ENCODE measurements at regions not wholly inside any gene's neighbourhood (a gene's known extent, or its start where the extent isn't known, plus 50 kb on each side); places are given as distances from the start of the nearest gene placed in this dataset.
"Not testable (repeated sequence)": the region's sequence is repeated elsewhere in the genome, so short reads cannot be mapped to it uniquely, and the experiment has no call there.

GRCh38 chr17:22119016-22119415 lies 426.7 kb downstream of the KCNJ18 start:
- H3K4me2 ChIP-seq (replicated peaks; ENCODE audit: extremely low read depth, low read length, poor library complexity, severe bottlenecking); H3K4me1 Mint-ChIP-seq; H3K36me3 Mint-ChIP-seq; H3K27me3 ChIP-seq (ENCODE audit: control insufficient read depth in 2 of 2, insufficient read depth in 2 of 2, low read length in 2 of 2); H4K20me1 ChIP-seq (ENCODE audit: insufficient read depth, low read length); H3K36me3 ChIP-seq (replicated peaks in 1 of 2; ENCODE audit: control insufficient read depth in 1 of 2, insufficient read depth in 2 of 2, low read length in 2 of 2); intact Hi-C loops (cut with micrococcal nuclease); H3K27ac Mint-ChIP-seq; H3K27me3 Mint-ChIP-seq (ENCODE audit: low read depth in 3 of 3); DNase-seq; H3K79me2 ChIP-seq (ENCODE audit: insufficient read depth, low read length); H3K4me1 ChIP-seq (ENCODE audit: control insufficient read depth in 1 of 2, insufficient read depth in 2 of 2, low read length in 2 of 2); H3K9ac ChIP-seq (ENCODE audit: insufficient read depth, low read length, poor library complexity, severe bottlenecking); H2AFZ ChIP-seq (ENCODE audit: insufficient read depth, low read depth, low read length, poor library complexity, severe bottlenecking); H3K4me3 Mint-ChIP-seq; H3K4me3 ChIP-seq (replicated peaks in 1 of 3; ENCODE audit: low read depth in 2 of 3, low read length in 3 of 3); H3K27ac ChIP-seq (ENCODE audit: low read depth in 1 of 2, low read length in 2 of 2); H3K9me3 ChIP-seq (replicated peaks in 1 of 2; ENCODE audit: control insufficient read depth in 1 of 2, insufficient read depth in 1 of 2, low read length in 2 of 2); H3K9me3 Mint-ChIP-seq: not testable (repeated sequence)
- 88% methylated on average over 7 of the region's 7 CpGs for WGBS (ENCODE audit: insufficient coverage)

DNA sequence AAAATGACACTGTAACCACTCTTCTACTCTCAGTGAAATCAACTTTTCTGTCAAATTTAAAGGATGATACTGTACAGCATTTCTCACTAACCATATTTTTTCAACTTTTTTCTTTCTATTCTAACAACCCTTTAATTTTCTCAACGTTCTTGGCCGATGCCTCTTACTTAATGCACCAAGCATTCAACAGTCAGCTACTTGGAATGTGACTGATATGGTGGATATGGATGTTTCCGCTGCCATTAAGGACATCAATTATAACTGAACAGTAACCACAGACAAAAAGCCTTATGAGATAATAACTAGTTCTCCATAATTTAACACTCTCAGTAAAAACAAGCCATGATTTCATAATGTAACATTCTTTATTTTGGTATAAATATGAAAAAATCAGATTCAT lies 427.4 kb downstream of the KCNJ18 start:
- H3K9me3 Mint-ChIP-seq; H3K36me3 ChIP-seq (replicated peaks in 1 of 2; ENCODE audit: control insufficient read depth in 1 of 2, insufficient read depth in 2 of 2, low read length in 2 of 2); H2AFZ ChIP-seq (ENCODE audit: insufficient read depth, low read depth, low read length, poor library complexity, severe bottlenecking); H3K4me1 ChIP-seq (ENCODE audit: control insufficient read depth in 1 of 2, insufficient read depth in 2 of 2, low read length in 2 of 2); H3K27me3 Mint-ChIP-seq (ENCODE audit: low read depth in 3 of 3); DNase-seq; H4K20me1 ChIP-seq (ENCODE audit: insufficient read depth, low read length); H3K27me3 ChIP-seq (ENCODE audit: control insufficient read depth in 2 of 2, insufficient read depth in 2 of 2, low read length in 2 of 2); H3K9ac ChIP-seq (ENCODE audit: insufficient read depth, low read length, poor library complexity, severe bottlenecking); intact Hi-C loops (cut with micrococcal nuclease); H3K4me1 Mint-ChIP-seq; H3K27ac ChIP-seq (ENCODE audit: low read depth in 1 of 2, low read length in 2 of 2); H3K79me2 ChIP-seq (ENCODE audit: insufficient read depth, low read length); H3K4me2 ChIP-seq (replicated peaks; ENCODE audit: extremely low read depth, low read length, poor library complexity, severe bottlenecking); H3K4me3 ChIP-seq (replicated peaks in 1 of 3; ENCODE audit: low read depth in 2 of 3, low read length in 3 of 3); H3K4me3 Mint-ChIP-seq; H3K36me3 Mint-ChIP-seq; H3K27ac Mint-ChIP-seq: not testable (repeated sequence)
- H3K9me3 ChIP-seq (replicated peaks in 1 of 2; ENCODE audit: control insufficient read depth in 1 of 2, insufficient read depth in 1 of 2, low read length in 2 of 2), result peaks cover 0 to 11% of the 10 kb centered on the region in 2 donors
- no CpG with 5 or more reads among the region's 3 CpGs for WGBS (ENCODE audit: insufficient coverage)

DNA sequence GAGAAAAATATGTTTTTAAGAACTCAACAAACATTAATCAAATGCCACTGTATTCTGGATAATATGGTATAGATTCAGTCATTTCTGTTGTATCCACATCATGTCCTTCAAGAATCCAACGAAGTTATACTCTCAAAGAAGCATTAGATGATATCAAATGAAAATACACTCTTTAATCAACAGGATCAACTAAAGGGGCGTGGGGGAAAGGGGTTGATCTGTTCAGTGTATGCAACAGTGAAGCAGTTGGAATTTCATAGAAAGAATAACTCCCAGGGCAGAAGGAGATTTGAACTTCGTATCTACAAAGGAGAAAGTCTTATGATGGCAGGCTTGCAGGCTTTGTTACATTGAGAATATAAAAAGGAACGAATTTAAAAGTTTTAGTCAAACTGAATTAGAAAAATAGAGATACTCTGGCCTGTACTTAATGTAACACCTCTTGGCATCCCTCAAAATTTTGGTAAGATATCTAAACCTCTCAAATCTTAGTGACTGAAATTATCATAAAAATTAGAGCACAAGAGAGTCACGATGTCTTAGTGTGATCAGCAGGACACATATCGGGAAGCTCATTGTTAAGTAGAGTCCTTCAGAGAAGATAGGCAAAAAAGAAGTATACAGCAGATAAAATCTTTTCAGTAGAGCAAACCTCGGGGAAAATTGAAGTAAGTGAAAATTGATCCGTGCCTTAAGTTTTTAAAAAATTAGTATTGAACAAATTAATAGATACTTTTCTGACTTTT lies 431.4 kb downstream of the KCNJ18 start:
- no peaks in the 10 kb centered on the region for H3K27me3 Mint-ChIP-seq (ENCODE audit: low read depth in 3 of 3)
- no peak overlapping the region for H3K4me3 Mint-ChIP-seq

More for the DNA sequence above, 431.4 kb downstream of the KCNJ18 start:
- no peaks in the 10 kb centered on the region for H4K20me1 ChIP-seq (ENCODE audit: insufficient read depth, low read length)
- TF ChIP-seq CTCF (IDR thresholded peaks at IDR 0.05), result no peak
- H3K27ac Mint-ChIP-seq, result no peak overlapping the region
- no peaks in the 10 kb centered on the region for H3K27me3 ChIP-seq (ENCODE audit: control insufficient read depth in 2 of 2, insufficient read depth in 2 of 2, low read length in 2 of 2)
- no peaks in the 10 kb centered on the region for H3K36me3 ChIP-seq (replicated peaks in 1 of 2; ENCODE audit: control insufficient read depth in 1 of 2, insufficient read depth in 2 of 2, low read length in 2 of 2)
- WGBS (ENCODE audit: insufficient coverage), result 50% methylated on average over 3 of the region's 8 CpGs
- H3K4me2 ChIP-seq (replicated peaks; ENCODE audit: extremely low read depth, low read length, poor library complexity, severe bottlenecking), result no peak overlapping the region
- H3K9ac ChIP-seq (ENCODE audit: insufficient read depth, low read length, poor library complexity, severe bottlenecking), result no peak overlapping the region
- no peak for DNase-seq
- intact Hi-C loops (cut with micrococcal nuclease), result no loop called here
- H2AFZ ChIP-seq (ENCODE audit: insufficient read depth, low read depth, low read length, poor library complexity, severe bottlenecking), result no peak overlapping the region
- no peaks in the 10 kb centered on the region for H3K36me3 Mint-ChIP-seq
- no peaks in the 10 kb centered on the region for H3K79me2 ChIP-seq (ENCODE audit: insufficient read depth, low read length)
- peaks cover 0 to 11% of the 10 kb centered on the region in 2 donors for H3K9me3 ChIP-seq (replicated peaks in 1 of 2; ENCODE audit: control insufficient read depth in 1 of 2, insufficient read depth in 1 of 2, low read length in 2 of 2)
- no peak overlapping the region for H3K4me3 ChIP-seq (replicated peaks in 1 of 3; ENCODE audit: low read depth in 2 of 3, low read length in 3 of 3)
- no peak overlapping the region for H3K27ac ChIP-seq (ENCODE audit: low read depth in 1 of 2, low read length in 2 of 2)
- peaks cover 0 to 8% (median 0%) of the 10 kb centered on the region in 7 donors for H3K9me3 Mint-ChIP-seq
- no peaks in the 10 kb centered on the region for H3K4me1 ChIP-seq (ENCODE audit: control insufficient read depth in 1 of 2, insufficient read depth in 2 of 2, low read length in 2 of 2)
- H3K4me1 Mint-ChIP-seq, result no peaks in the 10 kb centered on the region

Data from CD14-positive monocyte (primary cell).